Naive thymus-derived CD8-positive, alpha-beta T cell (primary cell): ENCODE measurements at regions not wholly inside any gene's neighbourhood (a gene's known extent, or its start where the extent isn't known, plus 50 kb on each side); places are given as distances from the start of the nearest gene placed in this dataset.

Source experiments
- ATAC-seq, 2 donors: fragments of 150-1000 bp; cut with Tn5 transposase in 1 of 2; sonication (Bioruptor Pico), chemical (Tn5 transposase) in 1 of 2; 1 replicate in 1 of 2; 2 replicates in 1 of 2; pipeline ENCODE4 v1.10.0; 2021; ENCODE audit warnings: mild to moderate bottlenecking in 2 of 2, moderate library complexity in 2 of 2
- POLR2A ChIA-PET: fragments of 350-600 bp; sonication (Branson Sonifier 250); formaldehyde crosslinking; loops from one replicate; lab custom pipeline; 2021; ENCODE audit warnings: antibody characterized with exemption; lab: Charles Lee
- DNase-seq, 10 donors: peaks; one replicate each; pipeline versions ENCODE4 v3.0.0 to v3.0.0-alpha.2; 2020 to 2022
- H3K27ac Mint-ChIP-seq, 10 donors: one replicate each; pipeline ENCODE4 v1.8.0; 2020 to 2022; ENCODE audit warnings: mild to moderate bottlenecking in 10 of 10, mixed read lengths in 10 of 10, moderate library complexity in 4 of 10, inconsistent platforms in 1 of 10
- H3K27me3 Mint-ChIP-seq, 5 donors: one replicate each; pipeline ENCODE4 v1.8.0; 2021 to 2022; ENCODE audit warnings: mixed read lengths in 5 of 5
- H3K36me3 Mint-ChIP-seq, 3 donors: one replicate each; pipeline ENCODE4 v1.8.0; 2020 to 2022; ENCODE audit warnings: mixed read lengths in 3 of 3, mild to moderate bottlenecking in 2 of 3, inconsistent platforms in 1 of 3
- H3K4me1 Mint-ChIP-seq, 4 donors: one replicate each; pipeline ENCODE4 v1.8.0; 2021 to 2022; ENCODE audit warnings: mixed read lengths in 4 of 4
- H3K4me3 Mint-ChIP-seq, 10 donors: one replicate each; pipeline ENCODE4 v1.8.0; 2020 to 2022; ENCODE audit warnings: mild to moderate bottlenecking in 10 of 10, mixed read lengths in 10 of 10, moderate library complexity in 6 of 10, inconsistent platforms in 1 of 10
- H3K9me3 Mint-ChIP-seq, 9 donors: one replicate each; pipeline ENCODE4 v1.8.0; 2020 to 2022; ENCODE audit warnings: mixed read lengths in 9 of 9, mild to moderate bottlenecking in 3 of 9, inconsistent platforms in 1 of 9, moderate library complexity in 1 of 9

DNA sequence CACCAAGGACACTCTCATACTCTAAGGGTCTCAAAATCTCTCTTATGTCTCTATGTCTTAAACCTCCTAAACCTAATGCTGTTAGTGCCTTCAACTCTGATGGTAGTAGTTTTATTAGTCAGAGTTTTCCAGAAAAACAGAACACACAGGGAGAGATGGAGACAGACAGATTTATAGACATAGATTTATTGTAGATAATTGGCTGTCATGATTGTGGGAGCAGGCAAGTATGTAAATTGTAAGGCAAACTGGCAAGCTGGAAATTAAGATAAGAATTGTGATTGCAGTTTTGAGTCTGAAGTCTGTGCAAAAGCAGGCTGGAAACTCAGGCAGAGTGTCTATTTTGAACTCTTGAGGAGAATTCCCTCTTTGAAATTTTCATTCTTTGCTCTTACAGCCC is 96.3 kb upstream of the ROBO1 start:
- no peak overlapping the region for H3K27ac Mint-ChIP-seq
- POLR2A ChIA-PET = no interaction called here
- H3K4me3 Mint-ChIP-seq = no peak overlapping the region
- H3K27me3 Mint-ChIP-seq = no peaks in the 10 kb centered on the region
- DNase-seq (no peak), ATAC-seq (no peak)
- H3K36me3 Mint-ChIP-seq = no peaks in the 10 kb centered on the region
- H3K9me3 Mint-ChIP-seq = peaks cover 3 to 37% (median 9%) of the 10 kb centered on the region in 9 donors
- H3K4me1 Mint-ChIP-seq = no peaks in the 10 kb centered on the region

GRCh38 chr3:79848876-79849275 is 81.1 kb upstream of the ROBO1 start:
- POLR2A ChIA-PET = no interaction called here
- Mint-ChIP-seq H3K36me3 (no peaks in the 10 kb centered on the region), H3K9me3 (peaks cover 0 to 16% (median 6%) of the 10 kb centered on the region in 9 donors), H3K4me1 (no peaks in the 10 kb centered on the region), H3K4me3 (no peak overlapping the region), H3K27me3 (no peaks in the 10 kb centered on the region), H3K27ac (no peak overlapping the region)
- ATAC-seq (no peak), DNase-seq (no peak)

GRCh38 chr3:79847928-79848327 is 80.1 kb upstream of the ROBO1 start:
- H3K27me3 Mint-ChIP-seq = no peaks in the 10 kb centered on the region
- H3K4me1 Mint-ChIP-seq = no peaks in the 10 kb centered on the region
- DNase-seq (no peak), ATAC-seq (no peak)
- peaks cover 0 to 16% (median 6%) of the 10 kb centered on the region in 9 donors for H3K9me3 Mint-ChIP-seq
- no peaks in the 10 kb centered on the region for H3K36me3 Mint-ChIP-seq
- POLR2A ChIA-PET = no interaction called here
- H3K27ac Mint-ChIP-seq = no peak overlapping the region
- H3K4me3 Mint-ChIP-seq = no peak overlapping the region

DNA sequence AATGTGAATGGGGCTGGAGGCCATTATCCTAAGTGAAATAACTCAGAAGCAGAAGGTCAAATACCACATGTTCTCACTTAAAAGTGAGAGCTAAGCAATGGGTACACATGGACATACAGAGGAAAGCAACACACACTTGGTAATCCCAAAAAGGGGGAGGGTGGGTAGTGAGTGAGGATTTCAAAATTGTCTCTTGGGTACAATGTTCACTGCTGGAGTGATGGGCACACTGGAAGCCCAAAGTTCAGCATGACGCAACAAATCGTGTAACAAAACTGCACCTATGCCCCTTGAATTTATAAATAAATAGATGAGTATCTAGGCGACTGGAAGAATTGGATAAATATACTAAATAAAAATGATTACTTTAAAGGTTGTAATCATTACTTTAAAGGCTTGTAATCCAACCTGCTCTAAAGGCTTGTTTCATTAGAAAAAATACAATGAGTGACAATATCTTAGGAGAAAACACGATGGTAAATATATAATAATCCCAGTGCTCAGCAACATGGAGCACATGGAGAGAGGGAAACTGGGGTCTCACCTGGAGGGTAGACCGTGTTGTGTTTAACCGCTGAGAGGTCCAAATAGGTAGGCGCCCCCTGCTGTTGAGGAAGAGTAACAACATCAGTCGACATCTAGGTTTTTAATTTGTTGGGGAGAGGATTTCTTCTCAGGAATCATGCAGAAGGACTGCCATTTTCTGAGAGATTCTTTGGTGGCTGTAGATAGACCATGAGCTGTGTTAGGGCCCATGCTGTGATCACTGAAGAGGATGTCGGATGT is 78.5 kb upstream of the ROBO1 start:
- no peaks in the 10 kb centered on the region for H3K27me3 Mint-ChIP-seq
- no peak overlapping the region for H3K4me3 Mint-ChIP-seq
- no peak for ATAC-seq
- H3K27ac Mint-ChIP-seq = peak overlapping the region in 1 of 10 donors; percentile 69
- no peak for DNase-seq
- peaks cover 2 to 24% (median 6%) of the 10 kb centered on the region in 9 donors for H3K9me3 Mint-ChIP-seq
- H3K4me1 Mint-ChIP-seq = no peaks in the 10 kb centered on the region
- H3K36me3 Mint-ChIP-seq = no peaks in the 10 kb centered on the region
- POLR2A ChIA-PET = no interaction called here

DNA sequence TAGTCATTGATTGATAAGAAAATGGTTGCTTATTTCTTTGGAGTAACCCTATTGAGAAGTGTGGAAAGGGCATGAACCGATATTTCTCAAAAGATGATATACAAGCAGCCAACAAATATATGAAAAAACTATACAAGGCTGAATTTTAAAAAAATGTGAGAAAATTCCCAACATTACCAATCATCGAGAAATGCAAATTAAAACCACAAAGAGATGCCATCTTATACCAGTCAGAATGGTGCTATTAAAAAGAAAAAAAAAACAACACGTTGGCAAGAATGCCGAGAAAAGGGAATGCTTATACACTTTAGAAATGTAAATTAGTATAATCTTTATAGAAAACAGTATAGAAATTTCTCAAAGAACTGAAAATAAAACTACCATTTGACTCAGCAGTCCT is 77.7 kb upstream of the ROBO1 start:
- Mint-ChIP-seq H3K27ac (no peak overlapping the region), H3K27me3 (no peaks in the 10 kb centered on the region), H3K9me3 (peaks cover 1 to 25% (median 6%) of the 10 kb centered on the region in 9 donors), H3K4me1 (no peaks in the 10 kb centered on the region), H3K36me3 (no peaks in the 10 kb centered on the region), H3K4me3 (no peak overlapping the region)
- POLR2A ChIA-PET = no interaction called here
- DNase-seq = no peak
- no peak for ATAC-seq

DNA sequence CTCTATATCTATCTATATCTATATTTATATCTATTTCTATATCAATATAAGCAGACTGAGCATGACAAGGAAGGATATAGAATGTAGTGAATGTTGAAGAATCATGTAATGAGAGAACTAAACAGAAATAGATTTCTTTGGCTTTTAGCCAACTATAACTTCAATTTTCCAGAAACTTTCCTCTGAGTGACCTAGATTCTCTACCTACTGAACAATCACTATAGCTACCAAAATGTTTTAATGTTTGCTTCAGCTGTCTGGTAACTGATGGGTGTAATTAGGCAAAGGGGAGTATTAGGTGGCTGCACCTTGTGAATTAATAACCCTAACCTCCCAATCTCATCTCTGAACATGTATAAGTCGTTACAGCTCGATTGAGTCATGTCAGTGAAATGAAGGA is 76.4 kb upstream of the ROBO1 start:
- POLR2A ChIA-PET = no interaction called here
- H3K36me3 Mint-ChIP-seq = no peaks in the 10 kb centered on the region
- DNase-seq = no peak
- no peak for ATAC-seq
- H3K27me3 Mint-ChIP-seq = no peaks in the 10 kb centered on the region
- H3K27ac Mint-ChIP-seq = no peak overlapping the region
- no peak overlapping the region for H3K4me3 Mint-ChIP-seq
- peaks cover 2 to 25% (median 6%) of the 10 kb centered on the region in 9 donors for H3K9me3 Mint-ChIP-seq
- H3K4me1 Mint-ChIP-seq = no peaks in the 10 kb centered on the region

GRCh38 chr3:79843180-79843579 is 75.4 kb upstream of the ROBO1 start:
- ATAC-seq = no peak
- no peaks in the 10 kb centered on the region for H3K4me1 Mint-ChIP-seq
- no peak for DNase-seq
- H3K36me3 Mint-ChIP-seq = no peaks in the 10 kb centered on the region
- H3K27me3 Mint-ChIP-seq = no peaks in the 10 kb centered on the region
- no peak overlapping the region for H3K27ac Mint-ChIP-seq
- H3K4me3 Mint-ChIP-seq = no peak overlapping the region
- peaks cover 2 to 30% (median 8%) of the 10 kb centered on the region in 9 donors for H3K9me3 Mint-ChIP-seq
- POLR2A ChIA-PET = no interaction called here

DNA sequence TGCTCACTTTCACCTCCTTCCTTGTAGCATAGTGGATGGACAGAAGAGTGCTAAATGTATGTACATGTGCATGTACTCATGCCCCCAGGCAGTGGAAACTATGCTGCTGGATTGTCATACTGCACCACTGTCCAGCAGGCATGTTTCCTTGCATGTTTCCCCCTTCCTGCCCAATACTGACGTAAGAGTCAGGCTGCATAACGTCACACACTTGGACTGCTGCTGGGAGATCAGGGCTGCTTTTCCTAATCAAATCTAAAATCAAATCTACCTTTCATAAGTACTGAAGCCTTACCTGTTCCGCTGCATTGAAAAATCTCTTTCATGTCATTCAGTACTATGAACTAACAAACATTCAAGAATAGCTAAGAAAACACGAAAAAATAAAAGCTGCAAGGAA is 67.9 kb upstream of the ROBO1 start:
- DNase-seq (no peak), ATAC-seq (no peak)
- POLR2A ChIA-PET = no interaction called here
- Mint-ChIP-seq H3K27me3 (no peaks in the 10 kb centered on the region), H3K27ac (no peak overlapping the region), H3K9me3 (peaks cover 14 to 52% (median 24%) of the 10 kb centered on the region in 9 donors), H3K4me3 (no peak overlapping the region), H3K36me3 (peaks cover 0 to 11% (median 0%) of the 10 kb centered on the region in 3 donors), H3K4me1 (no peaks in the 10 kb centered on the region)

DNA sequence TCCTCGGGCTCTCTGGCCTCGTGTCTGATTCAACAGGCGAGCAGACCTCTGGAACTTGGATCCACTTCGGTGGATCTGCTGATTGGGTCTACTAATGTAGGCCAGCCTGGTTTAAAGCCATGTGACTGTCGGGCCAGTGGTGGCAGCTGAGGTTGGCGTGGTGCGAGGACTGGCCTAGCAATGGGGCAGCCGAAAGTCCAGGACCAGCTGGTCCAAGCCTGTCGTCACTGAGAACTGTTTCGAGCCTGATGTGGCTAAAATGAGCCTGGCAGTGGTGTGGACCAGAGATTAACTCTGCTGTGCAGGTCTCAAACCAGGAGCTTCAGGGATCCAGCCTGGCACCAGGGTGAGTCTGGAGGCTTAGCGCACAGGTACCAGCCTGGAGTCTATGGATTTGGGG is 56.4 kb upstream of the ROBO1 start:
- H3K9me3 Mint-ChIP-seq = peaks cover 3 to 22% (median 10%) of the 10 kb centered on the region in 9 donors
- ATAC-seq (no peak), DNase-seq (peak in 1 of 10 donors; percentile 40)
- H3K36me3 Mint-ChIP-seq = peaks cover 0 to 3% (median 0%) of the 10 kb centered on the region in 3 donors
- no peak overlapping the region for H3K27ac Mint-ChIP-seq
- H3K4me3 Mint-ChIP-seq = no peak overlapping the region
- H3K4me1 Mint-ChIP-seq = peaks cover 0 to 2% (median 0%) of the 10 kb centered on the region in 4 donors
- POLR2A ChIA-PET = no interaction called here
- H3K27me3 Mint-ChIP-seq = no peaks in the 10 kb centered on the region

GRCh38 chr3:79822076-79822475 is 54.3 kb upstream of the ROBO1 start:
- peaks cover 0 to 2% (median 0%) of the 10 kb centered on the region in 4 donors for H3K4me1 Mint-ChIP-seq
- no peak overlapping the region for H3K27ac Mint-ChIP-seq
- DNase-seq (no peak), ATAC-seq (no peak)
- H3K36me3 Mint-ChIP-seq = peaks cover 0 to 10% (median 0%) of the 10 kb centered on the region in 3 donors
- H3K9me3 Mint-ChIP-seq = peaks cover 5 to 24% (median 10%) of the 10 kb centered on the region in 9 donors
- H3K4me3 Mint-ChIP-seq = no peak overlapping the region
- no peaks in the 10 kb centered on the region for H3K27me3 Mint-ChIP-seq
- POLR2A ChIA-PET = no interaction called here

DNA sequence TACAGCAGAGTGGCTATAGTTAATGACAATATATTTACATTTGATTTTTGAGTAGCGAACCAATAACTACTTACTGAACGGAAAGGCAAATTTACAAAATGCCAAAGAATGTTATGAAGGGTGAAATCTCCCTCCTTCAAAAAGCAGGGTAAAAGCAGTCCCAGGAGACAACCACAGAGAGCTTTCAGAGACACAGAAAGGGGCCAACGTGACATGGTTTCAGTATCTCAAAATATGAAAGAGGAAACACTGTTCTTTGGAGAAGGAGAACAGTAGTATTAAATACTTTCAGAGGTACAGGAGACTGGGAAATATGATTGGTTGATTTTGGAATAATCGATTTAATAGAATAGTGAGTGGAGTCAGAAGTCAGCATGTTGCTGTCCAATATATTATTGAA is 52.3 kb upstream of the ROBO1 start:
- H3K4me1 Mint-ChIP-seq = peaks cover 0 to 2% (median 0%) of the 10 kb centered on the region in 4 donors
- no peak for ATAC-seq
- H3K4me3 Mint-ChIP-seq = no peak overlapping the region
- no peaks in the 10 kb centered on the region for H3K27me3 Mint-ChIP-seq
- no peak overlapping the region for H3K27ac Mint-ChIP-seq
- peaks cover 0 to 22% (median 0%) of the 10 kb centered on the region in 3 donors for H3K36me3 Mint-ChIP-seq
- no peak for DNase-seq
- POLR2A ChIA-PET = no interaction called here
- peaks cover 11 to 43% (median 23%) of the 10 kb centered on the region in 9 donors for H3K9me3 Mint-ChIP-seq

GRCh38 chr3:79818015-79818414 is 50.2 kb upstream of the ROBO1 start:
- no peak overlapping the region for H3K4me3 Mint-ChIP-seq
- POLR2A ChIA-PET = no interaction called here
- H3K4me1 Mint-ChIP-seq = no peaks in the 10 kb centered on the region
- no peak overlapping the region for H3K27ac Mint-ChIP-seq
- peaks cover 0 to 22% (median 0%) of the 10 kb centered on the region in 3 donors for H3K36me3 Mint-ChIP-seq
- ATAC-seq (no peak), DNase-seq (no peak)
- peaks cover 12 to 52% (median 28%) of the 10 kb centered on the region in 9 donors for H3K9me3 Mint-ChIP-seq
- no peaks in the 10 kb centered on the region for H3K27me3 Mint-ChIP-seq
